ENCODE measurements at regions not wholly inside any gene's neighbourhood (a gene's known extent, or its start where the extent isn't known, plus 50 kb on each side); places are given as distances from the start of the nearest gene placed in this dataset.

DNA sequence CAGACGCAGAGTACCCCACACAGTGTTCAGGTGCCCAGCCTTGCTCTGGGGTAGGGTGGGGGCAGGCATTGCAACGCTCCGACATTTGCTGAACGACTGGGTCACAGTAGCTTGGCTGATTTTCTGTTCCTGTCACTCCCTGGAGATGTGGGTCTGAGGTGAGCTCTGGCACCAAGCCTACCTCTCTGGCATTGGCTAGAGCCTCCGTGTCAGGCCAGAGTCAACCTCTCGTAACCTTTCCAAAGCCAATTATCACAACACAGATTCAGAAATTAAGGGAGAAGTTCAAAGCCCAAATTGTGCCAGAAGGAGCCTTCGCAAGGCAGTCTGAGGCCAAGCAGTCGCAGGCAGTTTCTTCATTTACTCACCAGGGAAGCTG is 117.2 kb downstream of the IRS2 start:
- DNase-seq = no peak

DNA sequence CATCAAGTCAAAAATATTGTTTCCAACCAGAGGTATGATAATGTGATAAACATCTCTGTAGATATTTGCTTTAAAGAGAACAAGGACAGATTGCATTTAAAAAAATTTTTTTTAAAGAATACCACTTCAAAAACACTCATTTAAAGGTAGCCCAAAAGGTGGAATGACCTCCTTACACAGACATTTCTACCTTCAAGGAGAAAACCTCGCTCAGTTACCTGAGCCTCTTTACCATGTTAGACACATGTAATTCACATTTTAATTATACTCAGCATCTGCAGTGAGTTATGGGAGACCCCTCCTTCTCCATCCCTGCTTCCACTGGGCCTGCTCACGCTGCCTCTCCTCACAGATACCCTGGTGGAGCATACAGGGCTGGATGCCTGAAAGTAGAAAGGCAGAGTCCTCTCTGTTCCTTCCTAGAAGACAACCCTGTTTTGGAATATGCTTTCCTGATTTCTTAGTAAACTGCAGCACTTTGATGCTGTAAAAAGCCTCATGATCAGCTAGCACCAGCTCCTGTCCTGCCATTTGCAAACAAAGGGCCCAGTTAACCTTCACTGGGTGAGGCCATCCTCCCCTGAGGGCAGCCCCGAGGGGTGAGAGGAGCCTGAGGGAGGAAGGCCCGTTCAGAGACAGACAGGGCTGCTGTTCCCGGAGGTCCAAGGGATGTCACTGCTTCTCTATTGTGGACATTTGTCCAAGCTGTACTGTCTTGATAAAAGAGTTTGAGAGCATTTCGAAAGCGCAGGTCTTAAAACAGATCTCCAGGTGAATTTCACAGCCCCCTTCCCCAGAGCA is 117.8 kb downstream of the IRS2 start:
- no peak for DNase-seq

- no peak for DNase-seq
Observed at GRCh38 chr13:109667807-109668291, 118.5 kb downstream of the IRS2 start.

- no peak for DNase-seq
Observed at GRCh38 chr13:109667056-109667455, 119.3 kb downstream of the IRS2 start.

DNA sequence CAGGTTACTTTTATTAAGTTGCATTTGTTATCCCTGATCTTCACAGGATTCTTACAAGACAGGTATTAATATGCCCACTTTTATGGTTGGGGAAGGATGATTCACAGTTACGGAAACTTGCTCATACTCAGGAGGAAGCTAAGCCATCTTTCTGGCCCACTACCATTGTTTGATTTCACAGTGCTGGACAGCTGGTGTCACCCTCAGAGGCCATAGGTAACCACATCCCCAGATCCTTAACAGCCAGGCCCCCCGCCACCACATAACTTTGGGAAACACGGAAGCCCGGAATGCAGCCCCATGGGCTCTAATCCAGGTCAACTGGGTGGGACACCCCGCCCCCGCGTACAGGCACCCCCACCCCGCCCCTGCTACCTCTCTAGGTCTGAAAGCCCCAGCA is 119.7 kb downstream of the IRS2 start:
- no peak for DNase-seq

GRCh38 chr13:109665781-109666249 is 120.6 kb downstream of the IRS2 start:
- no peak for DNase-seq

DNA sequence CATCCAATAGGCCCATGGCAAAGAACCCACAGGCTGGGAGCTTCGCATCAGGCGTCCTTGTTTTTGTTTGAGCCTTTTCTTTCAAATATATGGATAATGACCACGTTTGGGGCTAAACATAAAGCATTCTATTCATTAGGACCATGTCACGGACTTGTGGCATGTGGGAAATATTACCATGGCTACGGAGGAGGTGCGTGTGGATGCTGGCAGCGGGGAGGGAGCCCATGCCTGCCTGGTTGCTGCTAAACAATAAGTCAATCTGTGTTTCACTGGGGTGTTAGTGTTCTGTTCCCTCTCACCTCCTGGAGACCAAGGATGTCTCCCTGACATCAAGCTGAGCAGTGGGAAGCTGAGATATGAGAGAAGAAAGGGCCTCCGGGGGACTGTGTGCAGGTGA is 121.1 kb downstream of the IRS2 start:
- DNase-seq = no peak

GRCh38 chr13:109657395-109657794 is 129.0 kb downstream of the IRS2 start:
- DNase-seq = no peak

GRCh38 chr13:109656206-109656605 is 130.2 kb downstream of the IRS2 start:
- DNase-seq = no peak

GRCh38 chr13:109655611-109656010 is 130.8 kb downstream of the IRS2 start:
- DNase-seq = no peak

DNA sequence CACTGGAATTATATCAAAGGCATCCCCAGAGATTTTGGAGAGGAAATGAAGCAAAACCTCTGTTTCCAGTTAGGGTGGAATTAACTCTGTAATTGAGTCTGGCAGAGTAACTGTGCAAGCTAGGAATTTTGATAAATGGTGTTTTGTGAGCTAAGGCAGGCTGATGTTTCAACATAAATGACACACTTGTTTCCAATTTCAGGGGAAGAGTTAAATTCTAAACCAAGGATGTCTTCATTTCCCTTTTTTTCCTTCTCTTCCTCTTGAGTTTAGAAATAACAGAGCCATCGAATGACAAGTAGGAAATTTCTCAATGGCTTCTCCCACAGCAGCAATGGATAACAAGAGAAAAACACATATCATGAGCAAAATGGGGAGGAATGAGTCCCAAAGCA is 131.2 kb downstream of the IRS2 start:
- DNase-seq = no peak

GRCh38 chr13:109654341-109655205 is 131.8 kb downstream of the IRS2 start:
- no peak for DNase-seq

DNA sequence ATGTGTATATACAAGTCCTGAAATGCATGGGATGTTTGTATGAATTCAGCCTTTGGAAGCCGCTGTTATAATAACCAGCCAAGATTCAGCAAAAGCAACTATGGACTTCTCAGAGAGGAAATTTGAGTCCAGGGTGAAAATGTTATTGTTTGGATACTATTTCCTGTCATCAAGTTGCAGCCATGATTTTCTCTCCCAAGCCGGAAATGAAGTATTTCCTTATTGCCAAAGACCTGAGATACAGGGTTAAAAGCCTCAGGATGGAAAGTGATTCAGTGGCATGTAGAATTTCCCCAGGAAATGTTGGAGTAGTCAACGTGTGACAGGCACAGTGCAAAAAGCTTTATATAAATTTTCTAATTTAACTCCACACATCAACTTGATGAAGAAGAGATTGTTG is 133.9 kb downstream of the IRS2 start:
- no peak for DNase-seq

DNA sequence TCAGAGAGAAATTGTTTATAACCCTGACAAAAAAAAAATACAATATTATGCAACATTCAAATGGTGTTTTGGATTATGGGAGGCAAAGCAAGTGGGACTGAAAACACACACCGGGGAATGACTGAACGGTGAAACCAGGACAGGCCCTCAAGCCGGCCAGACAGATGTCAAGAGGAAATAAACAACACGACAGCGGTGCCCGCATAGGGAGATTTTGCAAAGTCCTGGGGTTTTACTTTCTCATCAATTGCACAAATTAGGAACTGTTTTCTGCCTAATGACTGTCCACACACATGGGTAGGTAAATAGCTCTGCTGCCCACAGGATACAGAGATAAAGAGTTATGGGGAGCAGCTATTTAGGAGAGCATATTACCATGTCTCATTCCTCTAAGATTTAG is 134.5 kb downstream of the IRS2 start:
- no peak for DNase-seq

DNA sequence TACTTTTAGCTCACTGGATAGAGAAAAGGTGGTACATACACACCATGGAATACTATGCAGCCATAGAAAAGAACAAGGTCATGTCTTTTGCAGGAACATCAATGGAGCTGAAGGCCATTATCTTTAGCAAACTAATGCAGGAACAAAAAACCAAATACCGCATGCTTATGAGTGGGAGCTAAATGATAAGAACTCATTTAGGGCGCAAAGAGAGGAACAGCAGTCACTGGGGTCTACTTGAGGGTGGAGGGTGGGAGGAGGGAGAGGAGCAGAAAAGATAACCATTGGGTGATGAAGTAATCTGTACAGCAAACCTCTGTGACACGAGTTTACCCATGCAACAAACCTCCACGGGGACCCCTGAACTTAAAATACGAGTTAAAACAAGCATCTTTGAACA is 135.1 kb downstream of the IRS2 start:
- no peak for DNase-seq

GRCh38 chr13:109650861-109651260 is 135.5 kb downstream of the IRS2 start:
- no peak for DNase-seq

DNA sequence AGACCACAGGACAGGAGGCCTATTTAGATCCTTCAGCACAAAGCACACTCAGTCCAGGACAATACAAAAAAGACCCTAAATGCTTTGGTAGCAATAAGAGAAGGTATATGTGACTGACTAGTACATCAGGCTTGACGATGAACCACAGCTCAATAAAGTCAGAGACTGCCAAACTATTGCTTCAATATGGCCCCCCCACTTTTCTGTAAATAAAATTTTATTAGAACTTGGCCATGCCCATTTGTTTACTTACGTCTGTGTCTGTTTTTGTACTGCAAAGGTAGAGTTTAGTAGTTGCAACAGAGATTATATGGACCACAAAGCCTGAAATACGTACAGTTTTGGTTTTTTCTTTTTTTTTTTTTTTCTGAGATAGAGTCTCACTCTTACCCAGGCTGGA is 136.7 kb downstream of the IRS2 start:
- DNase-seq = no peak

GRCh38 chr13:109647699-109648098 is 138.7 kb downstream of the IRS2 start:
- DNase-seq = no peak

DNA sequence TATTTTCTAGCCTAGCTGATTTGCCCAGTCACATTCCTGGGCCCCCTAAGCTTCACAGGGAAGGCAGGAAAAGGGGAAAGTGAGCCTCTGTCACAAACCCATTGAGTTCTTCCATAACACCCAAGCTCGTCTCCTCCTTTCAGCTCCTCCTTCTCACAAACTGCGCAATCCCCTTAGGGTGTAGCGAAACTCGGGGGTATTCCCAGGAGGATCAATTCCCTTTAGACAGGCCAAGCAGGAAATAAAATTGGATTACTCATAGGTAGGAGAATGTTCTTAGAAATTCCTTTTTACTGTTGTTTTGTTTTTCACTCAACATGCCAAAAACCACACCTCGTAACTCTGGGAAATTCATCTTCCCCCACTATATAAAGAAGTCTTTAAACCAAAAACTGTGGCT is 139.3 kb downstream of the IRS2 start:
- no peak for DNase-seq

GRCh38 chr13:109646423-109646822 is 140.0 kb downstream of the IRS2 start:
- no peak for DNase-seq

DNA sequence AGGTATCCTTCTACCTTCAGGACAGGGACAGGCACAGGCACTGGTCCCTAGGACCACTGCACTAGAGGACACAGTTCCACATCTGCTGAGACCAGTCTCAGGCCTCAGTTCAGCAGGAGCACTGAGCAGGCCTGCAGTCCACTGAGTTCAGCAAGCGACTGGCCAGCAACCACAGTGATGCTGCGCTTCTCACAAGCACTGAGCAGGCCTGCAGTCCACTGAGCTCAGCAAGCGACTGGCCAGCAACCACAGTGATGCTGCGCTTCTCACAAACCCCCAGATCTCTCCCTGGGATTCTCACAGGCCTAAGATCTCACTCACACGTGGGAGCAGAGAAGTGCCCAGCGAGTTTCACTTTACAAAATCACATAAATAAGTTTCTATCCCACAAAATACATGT is 140.6 kb downstream of the IRS2 start:
- no peak for DNase-seq

GRCh38 chr13:109644956-109645355 is 141.4 kb downstream of the IRS2 start:
- DNase-seq = no peak

GRCh38 chr13:109644069-109644750 is 142.2 kb downstream of the IRS2 start:
- DNase-seq = no peak
